ENCODE measurements at regions not wholly inside any gene's neighbourhood (a gene's known extent, or its start where the extent isn't known, plus 50 kb on each side); places are given as distances from the start of the nearest gene placed in this dataset.
"Not testable (repeated sequence)": the region's sequence is repeated elsewhere in the genome, so short reads cannot be mapped to it uniquely, and the experiment has no call there.

DNA sequence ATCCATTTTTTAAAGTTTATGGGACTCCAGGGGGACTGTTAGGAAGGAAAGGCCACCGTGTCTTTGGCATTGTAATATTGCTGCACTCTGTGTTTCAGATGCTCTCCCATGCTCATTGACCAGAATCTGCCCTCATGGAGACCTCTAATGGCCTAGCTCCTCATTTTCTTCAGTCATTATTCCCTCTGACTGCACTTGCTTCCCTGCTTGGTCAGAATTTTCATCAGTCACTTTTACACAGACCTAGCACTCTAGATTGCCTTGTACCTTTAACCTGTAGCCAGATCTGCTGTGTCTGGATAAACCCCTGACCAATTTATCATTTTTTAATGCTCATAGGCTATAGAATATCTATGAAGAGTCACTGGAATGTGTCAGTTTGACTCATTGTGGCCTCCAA is 155.5 kb upstream of the NUDT12 start:
- no peak for DNase-seq

DNA sequence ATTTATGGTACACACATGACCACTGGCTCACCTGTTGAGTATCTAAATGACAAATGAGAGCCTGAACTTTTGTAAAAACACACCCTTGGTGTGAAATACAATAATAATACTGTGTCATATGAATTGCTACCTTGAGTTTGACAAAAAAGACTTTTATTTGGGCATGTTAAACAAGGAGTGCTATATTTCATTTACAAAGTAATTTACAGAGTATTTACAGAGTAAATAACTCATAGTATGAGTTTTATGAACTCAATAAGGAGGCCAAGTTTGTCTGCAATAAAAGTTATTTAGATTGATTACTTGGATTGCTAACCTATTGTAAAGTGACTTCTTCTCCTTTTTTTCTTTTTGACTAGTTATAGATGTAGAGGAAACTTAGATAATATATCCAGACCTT is 146.0 kb upstream of the NUDT12 start:
- no peak for DNase-seq

DNA sequence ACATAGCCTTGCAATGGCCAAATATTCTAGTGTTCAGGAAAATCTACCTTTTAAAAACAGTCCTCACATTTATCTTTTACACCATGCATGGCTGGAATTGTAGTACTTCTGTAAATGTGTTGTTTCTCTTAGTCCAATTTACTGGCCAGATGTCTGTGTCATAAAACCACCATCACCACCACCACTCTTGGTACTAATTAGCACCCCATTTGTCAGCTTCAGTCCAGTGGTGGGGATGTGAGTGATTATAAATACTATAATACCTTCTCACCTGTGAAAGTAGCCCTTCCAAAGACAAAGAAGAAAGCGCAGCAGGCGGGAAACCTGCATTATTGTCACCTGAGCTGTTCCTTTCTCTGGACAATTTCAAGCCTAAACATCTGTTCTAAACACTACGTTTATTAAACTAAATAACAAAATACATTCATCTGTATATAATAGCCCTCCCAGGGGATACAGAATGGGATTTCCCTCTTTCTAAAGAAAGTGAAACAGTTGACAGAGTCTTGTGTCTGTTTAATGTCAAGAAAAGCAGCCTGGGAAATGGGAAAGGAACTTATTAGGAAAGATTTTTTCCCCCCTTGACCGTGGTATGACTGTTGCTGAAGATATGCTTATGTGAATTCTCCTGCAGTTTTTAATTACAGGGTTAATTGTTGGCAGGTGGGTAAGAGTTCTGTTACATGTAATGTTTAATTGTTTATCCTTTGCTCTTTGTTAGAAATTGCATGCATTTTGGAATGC is 144.5 kb upstream of the NUDT12 start:
- DNase-seq = no peak

DNA sequence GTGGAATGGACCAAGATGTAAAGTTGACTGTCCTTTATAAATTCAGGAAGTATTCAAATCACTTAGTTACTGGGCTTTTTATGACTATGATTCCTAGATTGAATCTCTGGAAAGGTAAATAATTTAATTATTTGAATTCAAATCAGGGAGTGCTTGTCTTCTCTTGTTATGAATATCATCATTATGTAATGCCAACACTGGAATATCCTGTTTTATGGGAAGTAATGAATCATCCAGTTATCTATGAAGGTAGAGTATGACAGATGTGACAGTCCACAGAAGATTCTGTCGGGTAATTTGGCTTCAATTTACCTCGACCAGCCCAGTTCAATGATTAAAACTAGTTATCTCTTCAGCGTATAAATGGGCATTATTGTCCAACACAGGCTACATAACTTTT is 141.0 kb upstream of the NUDT12 start:
- no peak for DNase-seq

DNA sequence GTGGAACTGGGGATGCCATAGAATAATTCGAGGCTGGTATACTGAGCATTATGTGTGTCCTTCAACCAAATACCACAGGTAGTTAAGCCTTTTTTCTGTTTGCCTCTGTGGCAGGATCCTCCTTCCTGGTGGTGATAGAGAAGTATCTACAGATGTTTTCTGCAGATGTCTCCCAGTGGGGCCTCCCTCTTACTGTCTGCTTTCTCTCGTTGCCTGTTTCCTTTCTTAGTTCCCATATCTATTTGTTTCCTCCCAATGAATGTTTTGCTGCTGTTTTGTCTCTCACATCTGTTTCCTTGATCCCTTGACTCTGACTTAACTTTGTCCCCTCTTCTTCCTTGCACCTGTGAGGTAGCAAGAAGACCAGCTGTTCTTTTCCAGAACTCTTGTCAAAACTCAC is 130.9 kb upstream of the NUDT12 start:
- no peak for DNase-seq

DNA sequence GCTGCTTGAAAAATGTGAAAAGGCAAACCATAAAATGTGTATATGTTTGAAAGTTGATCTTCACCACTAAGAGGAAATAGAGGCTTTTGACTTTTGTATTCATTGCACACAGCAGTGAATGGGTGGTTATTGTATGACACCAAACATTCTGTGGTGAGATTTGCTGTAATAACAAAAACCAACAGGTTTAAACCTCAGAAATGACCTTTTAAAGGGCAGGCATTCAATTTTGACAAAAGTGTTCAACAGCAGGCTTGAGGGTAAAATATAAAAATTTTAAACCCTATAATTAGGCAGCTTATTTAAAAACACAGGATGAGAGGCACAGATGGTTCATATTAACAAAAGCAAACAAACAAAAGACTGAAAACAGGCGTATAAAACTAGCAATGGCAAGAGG is 128.1 kb upstream of the NUDT12 start:
- DNase-seq = peak; percentile 48

DNA sequence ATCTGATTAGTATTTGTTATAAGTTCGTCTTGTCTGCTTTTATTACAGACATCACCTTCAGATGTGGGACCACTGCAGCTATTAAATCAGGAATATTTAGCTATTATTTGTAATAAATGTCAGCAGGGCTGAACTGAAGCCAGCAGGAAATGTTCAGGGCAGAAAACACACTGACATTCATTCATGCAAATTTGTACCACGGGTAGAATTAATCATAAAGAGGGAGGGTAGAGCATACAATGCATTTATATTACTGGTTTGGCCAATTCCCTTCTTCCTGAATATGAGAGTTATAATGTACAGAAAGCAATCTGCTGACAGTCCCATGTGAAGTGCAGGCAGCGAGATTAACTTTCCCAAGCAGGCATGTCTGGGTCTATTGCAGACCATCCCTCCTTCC is 117.3 kb upstream of the NUDT12 start:
- no peak for DNase-seq

DNA sequence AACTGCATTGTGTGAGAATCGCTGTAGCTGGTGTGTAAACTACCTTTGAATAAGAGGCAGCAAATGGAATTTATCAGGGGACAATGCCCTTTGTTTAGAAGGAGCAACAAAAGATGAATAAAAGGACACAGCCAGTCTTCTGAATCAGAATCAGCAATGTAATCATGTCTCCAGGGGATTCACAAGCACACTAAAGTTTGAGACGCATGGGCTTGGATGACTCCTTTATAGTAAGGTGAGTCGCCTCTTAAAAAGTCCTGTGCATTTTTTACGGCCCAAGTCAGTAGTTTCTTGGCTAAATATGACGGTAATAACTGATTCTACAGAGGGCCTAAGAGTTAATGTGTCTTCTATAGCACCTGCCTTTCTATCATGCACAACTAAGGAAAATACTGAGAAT is 113.6 kb upstream of the NUDT12 start:
- not testable (repeated sequence) for DNase-seq

DNA sequence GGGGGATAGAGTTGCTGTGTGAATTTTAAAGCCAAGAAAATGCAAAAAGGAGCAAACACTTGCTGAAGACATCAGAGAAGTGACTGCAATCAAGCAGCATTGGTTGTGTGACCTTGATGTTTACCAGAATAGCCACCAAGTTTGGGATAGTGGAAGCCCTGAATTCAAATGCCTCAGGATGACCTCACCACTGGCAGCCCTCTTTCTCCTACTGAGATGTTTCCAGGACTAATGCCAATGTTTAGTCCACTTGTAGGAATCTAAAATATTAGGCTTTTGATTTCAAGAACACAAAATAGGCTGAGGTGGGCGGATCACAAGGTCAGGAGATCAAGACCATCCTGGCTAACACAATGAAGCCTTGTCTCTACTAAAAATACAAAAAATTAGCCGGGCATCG is 112.2 kb upstream of the NUDT12 start:
- no peak for DNase-seq

DNA sequence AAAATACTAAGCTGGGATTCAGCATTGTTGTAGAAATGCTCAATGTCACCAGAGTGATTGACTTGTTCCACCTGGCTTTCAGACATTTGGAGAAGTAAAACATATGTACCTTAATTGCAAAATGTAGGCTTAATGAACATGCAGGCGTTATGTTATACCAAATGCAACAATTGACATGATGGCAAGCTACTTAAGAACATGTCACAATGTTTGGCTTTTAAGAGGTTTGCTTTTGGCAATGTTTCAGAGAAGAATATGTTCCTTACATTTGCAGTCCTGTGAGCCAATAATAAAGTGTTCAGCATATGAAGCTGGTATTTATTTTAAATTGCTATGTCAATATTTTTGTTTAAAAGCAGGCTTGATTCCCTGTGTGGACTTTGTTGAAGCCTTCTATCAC is 111.7 kb upstream of the NUDT12 start:
- peak; percentile 100 for DNase-seq

DNA sequence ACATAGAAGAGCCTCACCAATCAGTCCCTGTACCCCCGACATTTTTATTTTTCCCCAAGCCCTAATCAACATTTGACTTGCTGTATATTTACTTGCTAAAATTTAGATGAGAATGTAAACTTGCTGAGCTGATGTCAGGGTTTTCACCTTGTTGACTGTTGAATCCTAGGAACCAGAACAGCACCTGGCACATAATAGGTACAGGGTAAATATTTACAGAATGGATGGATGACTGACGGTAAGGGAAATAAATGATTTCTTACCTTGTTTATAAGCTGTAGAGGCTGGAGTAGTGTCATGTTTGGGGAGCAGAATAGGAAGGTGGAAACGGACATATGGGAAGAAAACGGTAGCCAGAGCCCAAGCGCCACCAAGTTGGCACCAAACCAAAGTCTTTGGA is 107.0 kb upstream of the NUDT12 start:
- DNase-seq = peak; percentile 78

DNA sequence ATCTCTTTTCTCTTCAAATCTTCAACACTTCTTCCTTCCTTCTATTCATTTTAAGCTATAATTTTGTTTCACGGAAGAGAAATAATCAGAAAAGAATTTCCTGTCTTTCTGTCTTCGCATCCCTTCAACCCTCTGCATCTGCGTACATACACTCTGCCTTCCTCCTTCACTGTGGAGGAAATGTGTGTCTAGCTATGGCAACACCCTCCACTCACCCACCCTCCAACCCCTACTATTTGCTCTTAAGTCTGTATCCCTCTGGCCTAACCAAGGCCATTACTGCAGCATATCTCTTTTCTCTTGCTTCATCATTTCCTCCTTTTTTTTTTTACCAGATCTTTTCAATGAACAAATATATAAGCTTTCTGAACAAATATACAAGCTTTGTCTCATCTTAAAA is 105.7 kb upstream of the NUDT12 start:
- no peak for DNase-seq

DNA sequence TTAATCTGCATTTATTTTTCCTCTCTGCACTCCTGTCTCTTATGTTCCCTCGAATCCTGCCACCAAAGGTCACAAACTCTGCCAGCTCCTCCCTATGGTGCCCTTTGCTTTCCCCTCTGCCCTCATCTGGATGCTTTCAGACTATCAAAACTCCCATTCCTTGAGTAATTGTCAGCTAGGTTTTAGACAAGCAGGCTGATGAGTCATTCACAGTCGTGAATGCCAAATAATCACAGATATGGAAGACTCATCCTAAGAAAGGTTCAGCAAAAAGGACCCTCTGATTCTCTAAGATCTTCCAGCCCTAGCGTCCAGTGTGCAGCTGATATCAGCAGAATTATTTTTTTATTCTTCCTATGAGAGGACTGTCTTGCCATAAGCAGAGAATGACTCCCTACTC is 104.5 kb upstream of the NUDT12 start:
- no peak for DNase-seq

DNA sequence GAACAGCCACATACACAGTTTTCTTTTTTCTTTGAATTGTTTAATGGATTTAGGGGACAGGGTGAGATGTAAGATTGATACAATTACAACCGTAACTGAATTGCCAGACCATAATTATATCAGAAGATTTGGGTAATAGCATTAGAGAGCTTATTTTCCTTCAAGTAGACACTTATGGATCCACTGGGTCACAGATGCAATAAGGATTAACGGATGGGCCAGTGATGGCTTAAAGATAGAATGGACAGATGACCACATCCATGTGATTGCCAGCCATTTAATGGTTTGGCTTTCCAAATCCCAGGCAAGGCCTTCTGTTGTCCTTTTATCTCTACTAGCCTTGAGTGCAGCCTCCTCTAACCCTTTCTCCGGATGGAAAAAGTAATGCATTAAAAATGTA is 94.7 kb upstream of the NUDT12 start:
- DNase-seq = no peak

DNA sequence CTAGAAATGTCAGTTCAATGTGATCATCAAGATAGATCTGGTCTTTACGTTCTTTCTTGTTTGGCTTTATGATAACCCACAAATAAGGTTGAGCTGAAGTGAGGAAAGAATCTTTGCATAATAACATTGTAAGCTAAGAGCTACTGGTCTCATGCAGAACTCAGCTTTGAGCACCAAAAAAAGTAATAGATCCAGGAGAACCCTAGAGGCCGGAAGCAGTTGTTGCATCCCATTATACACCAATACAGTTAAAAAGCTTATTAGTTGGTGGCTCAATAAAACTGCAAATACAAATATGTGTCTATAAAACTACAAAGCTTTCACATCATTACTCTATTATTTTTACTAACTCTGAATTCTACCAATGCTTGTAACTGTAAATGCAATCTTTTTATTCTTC is 85.5 kb upstream of the NUDT12 start:
- DNase-seq = no peak

DNA sequence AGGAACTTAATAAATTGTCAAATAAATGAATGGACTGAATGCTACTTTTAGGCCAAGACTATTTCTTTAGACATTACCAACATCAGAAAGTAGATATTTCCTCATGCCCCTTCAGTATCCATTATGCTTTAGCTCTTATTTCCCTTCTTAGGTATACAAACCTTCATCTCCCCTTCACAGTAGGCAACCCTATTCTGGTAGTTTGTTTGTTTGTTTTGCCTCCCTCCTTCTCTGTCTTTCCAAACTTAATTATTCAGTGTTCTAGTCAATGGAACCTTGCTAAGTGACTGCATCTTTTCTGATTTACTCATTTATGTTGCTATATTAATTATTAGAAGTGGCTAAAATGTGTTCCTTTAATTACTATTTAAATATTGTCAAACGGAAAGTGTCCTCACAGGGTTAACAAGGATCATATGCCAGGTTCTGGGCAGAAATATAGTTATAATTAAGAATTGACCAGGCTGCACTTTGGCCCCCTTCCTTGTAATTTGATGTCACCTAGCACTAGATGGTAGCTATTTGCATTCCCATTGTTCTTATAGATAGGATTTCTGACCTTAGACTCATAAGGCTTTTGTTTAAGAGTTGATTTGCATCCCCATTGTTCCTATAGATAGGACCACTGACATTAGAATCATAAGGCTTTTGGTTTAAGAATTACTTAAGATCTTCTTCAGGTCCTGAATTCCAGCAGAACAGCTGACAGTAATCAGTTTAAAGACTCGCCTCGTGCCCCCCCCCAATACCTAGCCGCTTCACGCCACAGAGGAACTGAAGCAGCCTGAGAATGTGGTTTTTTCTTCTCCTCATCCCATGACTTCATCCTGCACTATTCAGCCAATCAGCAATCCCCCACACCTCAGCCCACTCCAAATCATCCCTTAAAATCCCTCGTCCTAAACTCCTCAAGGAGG is 84.4 kb upstream of the NUDT12 start:
- DNase-seq = no peak

DNA sequence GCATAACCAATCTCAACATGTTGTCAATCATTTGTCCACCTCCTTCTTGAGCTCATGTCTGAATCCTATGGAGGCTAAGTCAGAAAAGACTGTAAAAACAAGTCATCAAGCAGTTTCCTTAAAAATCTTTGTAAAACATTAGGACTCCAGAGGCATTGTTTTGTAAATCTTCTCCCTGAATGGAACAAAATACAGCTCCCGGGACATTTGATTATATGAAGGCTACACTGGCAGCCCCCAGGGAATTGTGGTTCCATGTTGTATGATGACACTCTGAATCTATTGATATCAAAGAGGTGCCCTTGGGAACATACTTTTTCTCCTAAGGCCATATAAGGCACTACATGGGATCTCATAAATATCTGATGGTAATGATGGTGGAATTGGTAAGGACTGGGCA is 83.2 kb upstream of the NUDT12 start:
- no peak for DNase-seq

DNA sequence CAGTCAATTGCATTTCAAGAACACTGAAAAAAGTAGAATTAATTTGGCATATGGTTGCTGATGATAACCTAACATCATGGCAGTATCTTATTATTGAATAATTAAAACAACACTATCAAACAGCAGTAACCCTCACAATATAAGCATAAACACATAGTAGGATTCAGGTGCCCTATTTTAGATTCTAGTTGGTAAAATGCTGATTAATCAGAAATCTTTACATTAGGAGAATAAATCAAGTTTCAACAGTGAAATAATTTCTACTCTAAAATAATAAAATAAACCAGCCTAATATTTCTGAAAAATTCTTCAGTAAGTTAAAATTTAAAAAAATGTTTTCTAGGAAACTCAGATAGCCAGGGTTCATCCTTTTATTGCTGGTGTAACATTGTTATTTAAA is 76.4 kb upstream of the NUDT12 start:
- DNase-seq = no peak

DNA sequence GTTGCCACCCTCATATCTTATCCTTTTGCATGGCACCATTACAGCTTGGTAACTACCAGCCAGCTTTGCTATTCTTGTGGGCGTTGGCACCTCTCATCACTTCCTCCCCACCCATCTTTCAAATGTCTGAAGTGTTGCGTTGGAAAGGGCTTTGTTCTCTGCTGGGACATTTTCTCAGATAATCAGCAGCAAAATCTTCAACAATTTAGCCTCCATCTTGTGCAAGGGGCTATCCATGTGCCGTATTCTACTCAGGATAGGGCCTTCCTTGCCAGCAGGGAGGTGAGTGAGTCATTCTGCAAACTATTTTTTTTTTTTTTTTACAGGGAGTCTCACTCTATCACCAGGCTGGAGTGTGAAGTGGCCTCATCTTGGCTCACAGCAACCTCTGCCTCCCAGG is 62.1 kb upstream of the NUDT12 start:
- DNase-seq = no peak

DNA sequence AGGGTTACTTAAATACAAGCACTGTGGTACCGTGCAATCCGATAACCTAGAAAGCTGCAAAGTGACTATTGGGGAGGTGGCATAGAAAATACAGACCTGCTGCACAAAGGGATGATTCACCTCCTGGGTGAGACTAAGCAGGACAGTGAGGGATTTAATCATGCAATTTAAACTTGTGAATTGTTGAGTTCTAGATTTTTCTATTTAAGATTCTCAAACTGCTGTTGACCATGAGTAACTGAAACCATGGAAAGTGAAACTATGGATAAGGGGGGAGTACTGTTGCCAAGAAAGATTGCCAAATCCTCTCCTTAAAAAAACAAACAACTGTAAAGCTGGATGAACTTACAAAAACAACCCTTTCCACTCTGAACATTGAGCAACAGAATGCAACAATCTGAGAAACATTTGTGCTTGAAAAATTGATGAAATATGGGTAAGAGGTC is 61.5 kb upstream of the NUDT12 start:
- no peak for DNase-seq

DNA sequence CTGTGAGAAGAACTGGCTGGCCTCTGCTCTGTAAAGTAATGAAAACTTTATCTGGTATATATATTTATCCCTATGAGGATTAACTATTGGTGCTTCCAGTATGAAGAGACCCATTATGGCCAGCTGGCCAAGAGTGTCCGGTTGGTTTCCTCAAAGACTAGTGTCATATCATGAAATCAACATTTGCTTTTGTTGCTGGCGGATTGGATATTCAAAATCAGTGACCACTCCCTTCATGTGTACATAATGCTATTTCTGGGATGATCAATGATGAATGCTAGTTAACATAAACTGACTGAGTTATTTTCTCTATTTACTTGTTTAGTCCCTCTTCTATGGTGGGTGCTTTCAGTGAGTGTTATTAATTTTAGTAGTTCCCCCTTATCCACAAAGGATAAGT is 60.8 kb upstream of the NUDT12 start:
- no peak for DNase-seq

DNA sequence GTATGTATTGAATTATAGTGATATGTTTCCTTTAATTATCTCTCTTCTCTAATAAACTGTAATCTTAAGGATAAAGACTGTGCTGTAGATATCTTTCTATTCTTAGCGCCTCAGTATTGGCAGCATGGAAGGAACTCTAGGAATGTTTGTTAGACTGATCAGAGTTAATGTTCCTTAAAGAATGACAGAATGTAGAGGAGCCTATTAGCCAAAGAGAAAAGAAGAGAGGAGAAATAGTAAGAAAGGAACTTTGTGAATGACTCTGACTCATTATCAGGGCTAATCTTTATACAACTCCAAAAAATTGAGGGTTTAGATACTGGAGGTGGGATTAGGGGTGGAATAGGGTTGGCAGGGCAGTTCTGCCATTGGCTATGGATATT is 59.0 kb upstream of the NUDT12 start:
- DNase-seq = no peak

DNA sequence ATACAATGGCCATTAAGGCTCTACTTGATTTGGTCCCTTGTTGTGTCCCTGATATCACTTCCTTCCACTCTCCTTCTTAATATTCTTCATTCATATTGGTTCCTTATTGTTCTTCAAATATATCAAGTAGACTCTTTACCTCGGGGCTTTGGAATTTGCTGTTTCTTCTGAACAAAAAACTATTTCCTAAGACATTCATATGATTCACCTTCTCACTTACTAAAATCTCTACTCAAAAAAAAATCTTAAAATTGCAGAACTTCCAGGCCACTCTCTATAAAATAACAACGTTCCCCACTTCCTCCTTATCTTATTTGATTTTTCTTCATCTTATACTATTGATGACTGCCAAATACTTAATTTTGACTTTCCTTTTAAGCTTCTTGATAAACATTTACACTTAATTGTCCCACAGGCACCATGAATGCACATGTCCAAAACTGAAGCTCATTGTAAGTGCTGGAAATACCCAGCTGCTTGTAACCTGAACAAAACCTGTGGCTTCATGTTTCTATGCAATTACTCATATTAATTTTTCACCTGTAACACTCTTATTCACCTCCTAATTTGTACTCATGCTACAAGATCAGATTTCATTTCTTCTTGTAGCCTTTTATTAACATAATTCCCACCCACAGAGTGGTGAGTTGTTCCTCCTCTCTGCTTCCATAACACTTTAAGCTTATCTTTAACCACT is 58.4 kb upstream of the NUDT12 start:
- peak; percentile 55 for DNase-seq

DNA sequence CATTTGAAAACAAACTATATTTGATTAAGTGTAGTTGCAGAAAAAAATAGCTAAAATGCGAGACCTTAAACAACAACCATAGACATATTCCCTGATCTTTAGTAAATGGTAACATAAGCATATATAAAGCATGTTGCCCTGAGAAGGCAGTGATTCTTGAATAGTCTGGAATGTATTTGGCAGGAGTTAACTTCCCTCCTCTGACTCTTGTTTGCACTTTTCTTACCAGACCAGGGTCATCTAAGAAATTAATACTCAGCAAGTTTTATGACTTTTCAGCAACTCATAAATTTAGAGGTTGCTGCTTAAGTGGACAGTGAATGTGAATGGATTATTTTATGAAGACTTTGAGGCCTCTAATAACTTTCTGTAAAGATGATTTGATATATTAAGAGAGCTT is 55.3 kb upstream of the NUDT12 start:
- no peak for DNase-seq
